Ramos (cell line): ENCODE measurements at regions not wholly inside any gene's neighbourhood (a gene's known extent, or its start where the extent isn't known, plus 50 kb on each side); places are given as distances from the start of the nearest gene placed in this dataset.
"Not testable (repeated sequence)": the region's sequence is repeated elsewhere in the genome, so short reads cannot be mapped to it uniquely, and the experiment has no call there.

Experiments
- in situ Hi-C: fragments of 300-500 bp; cut with MboI; formaldehyde crosslinking; loops from one replicate; pipeline ENCODE4 v1.14.3; 2022; ENCODE audit warnings: low sequenced_read_pairs; ENCODE audit not compliant: unreplicated experiment

DNA sequence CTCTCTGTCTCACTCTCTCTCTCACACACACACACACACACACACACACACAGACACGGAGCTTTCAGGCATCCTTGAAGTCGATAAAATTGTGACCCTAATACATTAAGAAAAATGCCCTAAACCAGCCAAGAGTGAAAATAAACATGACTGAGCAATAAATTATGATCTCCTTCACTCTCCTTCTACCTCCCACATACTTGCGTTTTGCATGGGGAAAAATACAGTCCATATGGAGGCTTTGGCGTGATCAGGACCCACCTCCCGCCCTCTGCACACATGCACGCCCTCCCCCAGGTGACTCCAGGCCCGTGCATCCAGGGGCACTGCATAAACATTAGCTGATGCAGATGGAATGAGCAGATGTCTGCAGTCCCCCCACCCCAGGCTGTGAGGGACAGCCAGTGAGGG is 114.2 kb upstream of the JARID2 start:
- in situ Hi-C loops, result no loop called here

DNA sequence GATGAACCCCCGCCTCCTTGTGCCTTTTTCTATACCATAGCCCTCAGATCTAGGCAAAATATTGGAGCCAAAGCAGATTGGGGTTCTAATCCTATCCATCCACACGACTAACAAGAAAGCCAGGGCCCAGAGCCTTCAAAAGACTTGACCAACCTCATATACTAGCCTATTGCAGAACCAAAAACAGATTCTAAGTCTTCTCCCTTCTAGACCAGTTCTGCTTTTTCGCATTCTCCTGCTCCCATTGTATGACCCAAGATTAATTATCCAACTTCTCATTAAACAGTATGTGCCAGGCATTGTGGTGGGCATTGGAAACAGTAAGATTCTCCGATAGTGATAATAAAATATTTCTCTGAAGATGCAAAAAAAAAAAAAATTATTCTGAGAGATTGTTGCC is 113.7 kb upstream of the JARID2 start:
- in situ Hi-C loops, result no loop called here

DNA sequence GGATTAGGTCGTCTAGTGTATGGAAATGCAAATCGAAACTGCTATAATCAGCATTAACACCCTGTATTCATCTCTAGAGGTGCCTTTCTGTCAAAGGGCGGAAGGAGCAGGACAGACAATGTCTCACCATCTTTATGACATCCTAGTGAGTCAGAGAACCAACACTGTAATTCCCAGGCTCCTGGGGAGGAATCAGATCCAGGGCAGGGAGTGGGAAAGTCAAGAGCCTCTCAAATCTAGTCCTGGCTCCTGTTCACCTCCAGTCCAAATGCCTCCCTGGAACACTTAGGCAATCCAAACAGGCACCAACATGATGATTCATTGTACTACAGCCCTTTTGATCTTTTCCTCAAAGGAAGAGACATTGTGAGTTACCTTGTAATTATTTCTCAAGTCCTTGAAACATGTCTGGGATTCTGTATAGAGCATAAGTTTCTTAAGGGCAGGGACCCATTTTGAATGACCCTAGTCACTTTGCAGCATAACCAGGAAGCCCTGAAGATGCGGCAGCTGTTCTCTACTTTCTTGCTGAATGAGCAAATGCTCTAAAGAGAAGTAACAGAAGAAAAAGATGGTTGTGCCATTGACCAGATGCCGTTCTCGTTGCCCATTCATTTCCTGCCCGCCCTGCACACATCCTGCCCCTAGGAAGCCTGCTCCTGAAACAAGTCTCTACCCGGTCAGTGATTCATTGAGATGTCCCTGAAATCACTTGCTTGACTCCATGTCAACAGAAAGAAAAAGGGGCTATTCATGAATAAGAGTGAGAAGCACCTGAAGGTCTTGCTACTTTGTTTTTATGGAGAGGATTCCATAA is 112.8 kb upstream of the JARID2 start:
- in situ Hi-C loops, result no loop called here

DNA sequence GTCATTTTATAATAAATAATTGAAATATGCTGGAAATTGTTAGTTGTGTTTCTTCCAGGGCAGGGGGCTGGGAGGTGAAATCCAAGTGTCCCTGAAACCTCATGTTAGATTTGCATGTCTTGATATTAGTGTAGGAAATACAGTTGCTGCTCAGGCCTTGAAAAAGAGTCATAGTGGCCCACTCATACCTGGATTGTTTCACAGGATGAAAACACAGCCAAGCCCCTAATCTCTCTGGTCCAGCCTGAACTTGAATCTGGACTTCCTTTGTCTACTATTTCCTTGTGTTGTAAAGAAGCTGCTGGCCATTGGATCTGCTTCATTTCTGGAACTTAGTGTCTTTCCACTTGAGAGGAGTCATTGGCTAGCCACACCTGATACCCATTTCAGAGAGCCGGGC is 108.8 kb upstream of the JARID2 start:
- in situ Hi-C loops, result no loop called here

DNA sequence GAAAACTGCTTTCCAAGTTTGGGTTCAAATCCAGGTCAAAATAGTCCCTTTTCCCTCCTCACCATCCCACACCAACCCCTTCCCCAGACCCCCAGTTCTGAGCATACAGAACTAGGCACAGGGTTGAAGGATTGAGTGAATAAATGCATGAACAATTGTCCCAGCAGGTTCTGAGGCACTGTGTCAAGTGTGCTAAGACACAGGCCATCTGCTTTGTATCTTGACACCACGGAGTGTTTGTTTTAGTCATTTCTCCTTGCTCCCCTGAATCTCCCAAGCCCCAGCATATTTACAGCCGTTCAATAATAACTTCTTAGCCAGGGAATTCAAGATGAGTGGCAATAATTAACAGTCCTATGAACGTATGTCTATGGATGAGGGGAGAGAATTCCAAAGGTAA is 102.8 kb upstream of the JARID2 start:
- in situ Hi-C loops, result no loop called here

DNA sequence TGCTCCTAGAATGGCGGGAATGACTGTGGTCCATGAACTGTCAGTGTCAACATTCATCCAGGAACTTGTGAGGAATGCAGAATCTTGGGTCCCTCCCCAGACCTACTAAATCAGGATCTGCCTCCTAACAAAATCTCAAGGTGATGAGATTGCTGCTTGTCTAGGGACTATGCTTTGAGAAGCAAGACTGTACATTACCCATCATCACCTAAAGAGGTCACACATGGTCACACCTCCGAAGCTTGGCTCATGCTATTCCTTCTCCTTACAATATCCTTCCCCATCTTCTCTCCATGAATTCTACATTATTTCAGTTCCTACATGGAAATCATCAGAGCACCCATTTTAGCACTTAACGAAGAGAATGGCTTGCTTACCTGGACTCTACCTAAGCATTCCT is 102.3 kb upstream of the JARID2 start:
- in situ Hi-C loops, result no loop called here

DNA sequence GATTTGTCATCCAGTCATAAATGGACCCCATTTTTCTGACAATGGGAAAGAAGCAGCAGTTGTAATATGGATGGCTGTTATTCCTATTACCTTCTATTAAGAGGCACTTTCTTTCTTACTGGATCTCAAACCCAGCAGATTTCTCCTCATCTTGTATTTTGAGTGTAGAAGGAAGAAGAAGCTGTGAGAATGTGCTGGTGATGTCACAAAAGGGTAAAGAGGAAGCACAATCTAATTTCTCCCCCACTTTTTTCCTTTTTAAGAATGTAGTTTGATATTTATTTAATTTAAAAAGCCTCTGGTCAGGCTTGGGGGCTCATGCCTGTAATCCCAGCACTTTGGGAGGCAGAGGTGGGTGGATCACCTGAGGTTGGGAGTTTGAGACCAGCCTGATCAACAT is 100.0 kb upstream of the JARID2 start:
- in situ Hi-C loops, result no loop called here

DNA sequence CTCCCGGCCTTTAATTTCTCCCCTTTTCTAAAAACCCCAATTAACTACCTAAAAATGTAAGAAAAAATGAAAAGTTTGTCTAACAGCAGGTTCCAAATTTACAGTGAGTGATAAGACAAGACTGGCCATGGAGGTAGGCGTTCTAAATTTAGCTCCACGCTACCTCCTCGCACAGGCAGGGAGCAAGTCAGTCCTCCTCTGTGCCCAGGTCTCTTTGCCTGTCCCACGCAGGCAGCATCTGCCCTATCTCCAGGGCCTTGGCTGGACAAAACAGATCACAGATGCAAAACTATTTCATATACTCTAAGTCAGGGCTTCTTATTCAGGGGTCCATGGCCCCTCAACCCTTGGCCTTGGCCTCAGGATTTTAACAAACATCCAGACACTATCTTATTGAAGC is 98.0 kb upstream of the JARID2 start:
- in situ Hi-C loops, result no loop called here

DNA sequence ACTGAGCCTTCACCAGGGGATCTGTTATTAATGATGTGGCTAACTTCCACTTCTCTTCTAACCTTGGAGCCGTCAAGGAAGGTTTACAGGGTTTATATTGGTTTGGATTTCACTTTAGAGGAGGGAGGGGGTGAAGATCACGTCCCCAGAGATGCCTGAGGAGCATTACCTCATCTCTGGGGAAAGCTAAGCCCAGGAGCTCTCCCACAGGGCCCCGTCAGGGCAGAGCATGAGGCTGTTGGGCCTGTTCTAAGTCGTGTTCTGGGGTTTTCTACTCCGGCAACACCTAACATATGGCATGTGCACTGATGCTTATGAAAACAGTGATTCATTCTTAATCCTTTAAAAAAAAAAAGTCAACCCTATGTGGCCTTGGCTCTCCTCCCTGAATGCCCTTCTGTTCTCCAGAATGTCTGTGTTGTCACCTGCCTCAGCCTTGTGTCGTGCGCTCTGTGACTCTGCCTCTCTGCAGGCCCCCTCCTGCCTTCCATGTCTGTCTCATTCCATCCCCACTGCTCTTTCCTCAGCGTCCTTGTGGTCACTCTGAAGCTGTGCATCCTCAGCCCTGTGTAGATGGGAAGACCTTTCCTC is 97.4 kb upstream of the JARID2 start:
- in situ Hi-C loops, result no loop called here

DNA sequence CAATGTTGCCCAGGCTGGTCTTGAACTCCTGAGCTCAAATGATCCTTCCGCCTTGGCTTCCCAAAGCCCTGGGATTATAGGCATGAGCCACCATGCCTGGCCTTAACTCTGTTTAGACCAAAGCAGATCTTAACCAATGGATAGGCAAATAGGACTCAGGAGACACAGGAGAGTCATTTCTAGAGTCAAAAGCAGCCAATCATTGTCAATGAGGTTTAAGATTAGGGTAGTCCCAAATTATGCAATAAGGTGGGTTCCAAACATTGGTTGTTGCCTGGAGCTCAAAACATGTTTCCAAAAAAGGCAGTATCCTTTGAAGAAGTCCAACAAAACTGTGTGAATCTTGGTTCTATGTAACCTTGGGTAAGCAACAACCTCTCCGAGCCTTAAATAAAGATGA is 95.7 kb upstream of the JARID2 start:
- in situ Hi-C loops, result no loop called here

DNA sequence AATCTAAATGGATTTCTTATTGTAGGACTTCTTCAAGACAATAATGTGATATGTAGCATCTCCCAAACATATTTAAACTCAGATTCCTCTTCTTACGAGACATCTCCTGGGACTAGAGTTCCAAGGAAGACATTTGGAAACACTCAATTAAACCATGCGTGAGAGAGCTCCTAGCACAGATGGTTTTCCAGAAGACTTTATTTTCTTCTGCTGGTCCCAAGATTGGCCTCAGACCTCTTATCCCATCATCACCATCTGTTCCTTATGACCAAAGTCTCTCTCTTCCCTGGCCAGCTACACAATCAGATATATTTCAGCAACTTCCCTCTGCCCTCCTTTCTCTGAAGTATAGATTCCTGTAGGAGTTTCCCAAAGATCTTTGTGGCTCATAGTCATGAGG is 93.2 kb upstream of the JARID2 start:
- in situ Hi-C loops, result no loop called here

DNA sequence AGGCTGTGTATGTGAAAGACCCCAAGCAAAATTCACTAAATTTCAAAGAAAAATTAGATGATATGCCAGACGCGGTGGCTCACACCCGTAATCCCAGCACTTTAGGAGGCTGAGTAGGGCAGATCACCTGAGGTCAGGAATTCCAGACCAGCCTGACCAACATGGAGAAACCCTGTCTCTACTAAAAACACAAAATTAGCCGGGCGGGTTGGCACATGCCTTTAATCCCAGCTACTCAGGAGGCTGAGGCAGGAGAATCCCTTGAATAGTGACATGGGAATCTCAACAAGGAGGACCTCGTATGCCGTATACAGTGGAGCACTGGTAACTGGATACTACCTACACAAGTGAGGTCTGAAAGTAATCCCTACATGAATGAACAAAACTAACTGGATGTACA is 92.7 kb upstream of the JARID2 start:
- in situ Hi-C loops, result no loop called here

DNA sequence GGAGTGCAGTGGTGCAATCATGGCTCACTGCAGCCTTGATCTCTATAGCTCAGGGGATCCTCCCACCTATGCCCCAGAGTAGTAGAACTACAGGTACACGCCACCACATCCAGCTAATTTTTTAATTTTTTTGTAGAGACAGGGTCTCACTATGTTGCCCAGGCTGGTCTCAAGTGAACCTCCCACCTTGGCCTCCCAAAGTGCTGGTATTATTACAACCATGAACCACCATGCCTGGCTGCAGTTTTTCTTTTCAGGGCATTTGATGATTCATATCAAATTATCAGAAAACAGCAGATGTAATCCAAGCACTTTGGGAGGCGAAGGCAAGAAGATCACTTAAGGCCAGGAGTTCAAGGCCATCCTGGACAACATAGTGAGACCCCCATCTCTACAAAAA is 88.4 kb upstream of the JARID2 start:
- in situ Hi-C loops, result no loop called here

DNA sequence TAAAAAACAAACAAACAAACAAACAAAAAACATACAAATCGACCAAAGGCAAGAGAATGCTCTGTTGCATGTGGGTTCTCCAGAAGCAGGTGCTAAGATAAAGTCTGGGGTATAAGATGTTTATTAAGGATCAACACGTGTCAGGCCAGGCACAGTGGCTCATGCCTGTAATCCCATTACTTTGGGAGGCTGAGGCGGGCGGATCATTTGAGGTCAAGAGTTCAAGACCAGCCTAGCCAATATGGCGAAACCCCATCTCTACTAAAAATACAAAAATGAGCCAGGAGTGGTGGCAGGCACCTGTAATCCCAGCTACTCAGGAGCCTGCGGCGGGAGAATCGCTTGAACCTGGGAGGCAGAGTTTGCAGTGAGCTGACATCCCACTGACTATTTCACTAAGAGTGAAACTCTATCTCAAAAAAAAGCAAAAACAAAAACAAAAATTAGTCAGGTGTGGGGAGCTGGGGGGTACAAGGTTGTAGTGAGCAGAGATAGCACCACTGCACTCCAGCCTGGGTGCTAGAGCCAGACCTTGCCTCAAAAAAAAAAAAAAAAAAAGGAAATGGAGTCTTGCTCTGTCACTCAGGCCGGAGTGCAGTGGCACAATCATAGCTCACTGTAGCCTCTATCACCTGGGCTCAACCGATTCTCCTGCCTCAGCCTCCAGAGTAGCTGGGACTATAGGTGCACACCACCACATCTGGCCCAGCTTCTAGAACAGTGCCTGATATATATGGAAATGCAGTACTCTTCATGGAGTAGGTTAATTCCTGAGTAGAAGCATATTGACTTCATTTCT is 86.8 kb upstream of the JARID2 start:
- in situ Hi-C loops, result no loop called here

DNA sequence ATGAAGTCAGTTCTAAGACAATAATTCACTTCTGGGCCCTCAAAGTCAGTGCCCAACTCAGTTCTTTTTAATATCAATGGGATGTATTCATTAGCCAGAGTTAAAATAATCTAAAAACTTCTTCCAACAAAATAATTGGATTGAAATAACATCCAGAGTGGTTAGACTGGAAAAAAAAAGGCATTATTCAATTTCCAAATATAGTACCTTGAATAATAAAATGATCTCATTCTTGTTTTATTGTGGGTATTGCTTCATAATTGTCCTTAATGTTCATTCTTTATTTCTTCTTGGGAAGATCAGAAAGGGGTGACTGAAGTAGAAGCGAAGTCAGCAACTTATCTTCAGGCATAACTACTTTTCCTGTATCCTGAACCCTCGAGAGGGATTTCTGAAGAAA is 85.1 kb upstream of the JARID2 start:
- in situ Hi-C loops, result no loop called here

DNA sequence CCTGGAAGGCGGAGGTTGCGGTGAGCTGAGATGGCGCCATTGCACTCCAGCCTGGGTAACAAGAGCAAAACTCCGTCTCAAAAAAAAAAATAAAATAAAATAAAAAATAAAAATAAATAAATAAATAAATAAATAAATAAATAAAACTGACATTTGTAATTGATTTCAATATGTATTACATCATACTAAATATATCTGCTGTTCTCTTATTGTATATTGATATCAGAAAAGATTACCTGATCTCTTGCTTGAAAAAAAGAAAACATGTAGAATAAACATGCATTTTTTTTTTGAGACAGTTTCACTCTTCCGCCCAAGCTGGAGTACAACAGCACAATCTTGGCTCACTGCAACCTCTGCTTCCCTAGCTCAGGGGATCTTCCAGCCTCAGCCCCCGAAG is 81.0 kb upstream of the JARID2 start:
- in situ Hi-C loops, result not testable (repeated sequence)

DNA sequence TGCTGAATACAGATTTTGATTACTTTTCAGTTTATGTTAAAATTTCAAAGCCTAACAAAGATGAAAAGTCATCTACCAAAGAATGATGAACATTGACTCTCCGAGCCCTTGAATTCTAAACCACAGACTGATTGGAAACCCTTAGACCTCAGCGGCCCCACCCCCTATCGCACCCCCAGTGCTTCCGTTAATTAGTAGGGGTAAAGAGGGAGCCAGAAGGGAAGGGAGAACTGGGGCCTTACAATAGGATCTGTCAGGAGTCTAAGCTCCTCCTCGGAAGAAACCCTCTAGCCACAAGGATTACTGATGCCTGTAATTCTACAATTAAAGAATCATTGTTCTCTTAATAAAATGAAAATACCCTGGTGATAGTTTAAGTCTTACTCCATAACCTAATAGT is 79.7 kb upstream of the JARID2 start:
- in situ Hi-C loops, result no loop called here

DNA sequence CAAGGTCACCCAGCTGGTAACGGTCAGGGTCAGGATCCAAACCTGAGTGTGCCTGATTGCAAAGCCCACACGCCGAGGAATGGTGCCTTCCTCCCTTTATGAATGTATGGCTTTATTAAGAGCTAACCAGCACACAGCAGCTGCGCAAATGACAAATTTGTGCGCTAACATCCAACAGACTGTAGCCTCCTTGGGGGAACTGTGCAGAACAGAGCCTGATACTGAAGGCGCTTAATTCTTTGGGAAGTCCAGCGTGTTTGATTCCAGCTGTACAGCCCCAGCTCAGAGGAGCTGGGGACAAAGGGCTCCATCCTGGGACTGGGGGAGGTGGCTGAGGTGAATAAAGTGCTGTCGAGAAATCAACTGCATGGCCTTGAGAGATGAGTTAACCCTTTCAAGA is 75.7 kb upstream of the JARID2 start:
- in situ Hi-C loops, result no loop called here

DNA sequence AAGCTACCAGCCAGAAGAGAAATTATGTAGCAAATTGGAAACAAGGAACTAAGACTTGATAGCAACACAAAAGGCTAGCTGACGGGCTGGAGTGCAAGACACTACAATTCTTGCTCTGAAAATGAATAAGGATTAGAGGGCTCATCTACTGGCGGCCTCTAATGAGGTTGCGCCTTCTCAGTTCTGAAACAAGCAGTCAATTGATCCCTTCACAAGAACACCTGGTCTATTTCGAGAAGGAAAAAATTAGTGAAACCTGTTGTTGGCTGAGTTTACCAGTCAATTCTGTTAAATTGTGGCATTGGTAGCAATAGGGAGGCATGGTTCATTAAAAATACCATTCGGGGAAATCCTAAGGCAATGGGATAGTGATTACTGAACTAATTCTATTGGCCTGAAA is 74.8 kb upstream of the JARID2 start:
- in situ Hi-C loops, result no loop called here

DNA sequence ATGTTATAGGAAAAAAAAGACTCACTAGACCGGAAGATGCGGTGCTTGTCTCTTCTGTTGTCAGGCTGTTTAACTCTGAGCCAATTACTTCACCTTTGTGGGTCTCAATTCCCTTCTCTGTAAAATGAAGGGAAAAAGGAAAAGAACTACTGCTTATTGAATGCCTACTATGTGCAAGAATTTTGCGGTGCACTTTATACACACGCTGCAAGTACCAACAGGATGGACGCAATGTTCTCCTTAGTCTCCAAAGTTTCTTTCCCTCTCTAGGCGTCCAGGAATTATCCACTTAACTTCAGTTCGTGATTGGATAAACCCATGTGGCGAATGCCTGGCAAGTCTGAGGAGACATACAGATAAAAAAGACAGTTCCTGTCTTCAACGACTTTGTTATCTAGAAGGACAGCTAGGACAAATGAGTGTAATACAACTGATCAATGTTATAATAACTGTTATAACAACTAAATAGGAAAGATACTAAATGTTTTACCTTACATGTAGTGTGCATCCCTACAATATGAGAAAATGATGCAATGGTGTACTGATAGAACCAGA is 69.0 kb upstream of the JARID2 start:
- in situ Hi-C loops, result no loop called here

DNA sequence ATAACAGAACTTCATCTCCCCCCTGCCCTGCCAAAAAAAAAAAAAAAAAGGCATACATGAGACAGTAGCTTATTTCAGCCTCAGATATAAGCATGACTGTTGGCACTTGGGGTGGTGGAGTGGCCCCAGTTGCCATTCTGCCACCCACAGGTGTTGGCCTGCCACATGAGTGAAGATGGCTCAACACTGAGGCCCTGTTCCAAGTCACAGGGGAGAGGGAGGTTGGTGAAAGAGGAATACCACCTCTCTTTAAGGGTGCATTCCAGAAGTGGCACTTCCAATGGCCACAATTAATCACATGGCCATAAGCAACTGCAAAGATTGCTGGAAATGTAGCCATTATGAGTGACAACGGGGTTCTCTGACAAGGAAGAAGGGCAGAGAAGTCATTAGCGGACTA is 61.9 kb upstream of the JARID2 start:
- in situ Hi-C loops, result no loop called here
